SK-N-MC (cell line): ENCODE measurements at regions not wholly inside any gene's neighbourhood (a gene's known extent, or its start where the extent isn't known, plus 50 kb on each side); places are given as distances from the start of the nearest gene placed in this dataset.

Experiments
- EZH2 ChIP-seq: fragments of 200-600 bp; sonication (generic); IDR thresholded peaks from one replicate; pipeline ENCODE4 v1.6.1; 2017; ENCODE audit warnings: antibody characterized with exemption
- FOXP2 ChIP-seq: optimal IDR thresholded peaks from 2 replicates; pipeline ENCODE3; 2011; ENCODE audit warnings: mild to moderate bottlenecking, moderate library complexity; ENCODE audit not compliant: insufficient read depth; ENCODE audit errors: extremely low read length, control extremely low read depth
- POLR2AphosphoS5 ChIP-seq: IDR thresholded peaks from 2 replicates; pipeline ENCODE4 v1.6.1; 2012; ENCODE audit warnings: mild to moderate bottlenecking, low read depth, low read length, borderline replicate concordance

- TF ChIP-seq EZH2, result no peak
- no peak for TF ChIP-seq POLR2AphosphoS5
- TF ChIP-seq FOXP2, result no peak
Observed at GRCh38 chr4:24002330-24002966, 112.6 kb upstream of the PPARGC1A start.
